PFSK-1 (cell line): ENCODE measurements at regions not wholly inside any gene's neighbourhood (a gene's known extent, or its start where the extent isn't known, plus 50 kb on each side); places are given as distances from the start of the nearest gene placed in this dataset.

Source experiments
- FOXP2 ChIP-seq: optimal IDR thresholded peaks from 2 replicates; pipeline ENCODE3; 2011; ENCODE audit warnings: borderline replicate concordance, control low read depth, inconsistent platforms; ENCODE audit not compliant: insufficient read depth; ENCODE audit errors: extremely low read length, extremely low read depth
- POLR2AphosphoS5 ChIP-seq: IDR thresholded peaks from 2 replicates; pipeline ENCODE4 v1.6.1; 2012; ENCODE audit warnings: low read depth, mild to moderate bottlenecking, control low read depth, low read length, moderate library complexity
- SIN3A ChIP-seq: IDR thresholded peaks from 2 replicates; pipeline ENCODE4 v1.6.1; 2012; ENCODE audit warnings: mild to moderate bottlenecking, low read length, moderate library complexity, borderline replicate concordance; ENCODE audit not compliant: insufficient read depth
- TAF1 ChIP-seq: IDR thresholded peaks from 2 replicates; pipeline ENCODE4 v1.6.1; 2012; ENCODE audit warnings: low read length, control low read depth, borderline replicate concordance; ENCODE audit not compliant: insufficient read depth
- TF ChIP-seq, protein P1 (sequence below), 2 experiments: IDR thresholded peaks; 2 replicates each; pipeline versions ENCODE4 v1.6.1 to v1.8.0; 2011 to 2012; ENCODE audit warnings: low read depth in 2 of 2, low read length in 2 of 2, control low read depth in 1 of 2, inconsistent platforms in 1 of 2, mild to moderate bottlenecking in 1 of 2, moderate library complexity in 1 of 2; ENCODE audit not compliant: insufficient read depth in 1 of 2

GRCh38 chr21:38982096-38982495 lies 176.4 kb downstream of the ETS2 start:
- TF ChIP-seq SIN3A = no peak
- no peak for TF ChIP-seq FOXP2
- TF ChIP-seq, protein P1, sequence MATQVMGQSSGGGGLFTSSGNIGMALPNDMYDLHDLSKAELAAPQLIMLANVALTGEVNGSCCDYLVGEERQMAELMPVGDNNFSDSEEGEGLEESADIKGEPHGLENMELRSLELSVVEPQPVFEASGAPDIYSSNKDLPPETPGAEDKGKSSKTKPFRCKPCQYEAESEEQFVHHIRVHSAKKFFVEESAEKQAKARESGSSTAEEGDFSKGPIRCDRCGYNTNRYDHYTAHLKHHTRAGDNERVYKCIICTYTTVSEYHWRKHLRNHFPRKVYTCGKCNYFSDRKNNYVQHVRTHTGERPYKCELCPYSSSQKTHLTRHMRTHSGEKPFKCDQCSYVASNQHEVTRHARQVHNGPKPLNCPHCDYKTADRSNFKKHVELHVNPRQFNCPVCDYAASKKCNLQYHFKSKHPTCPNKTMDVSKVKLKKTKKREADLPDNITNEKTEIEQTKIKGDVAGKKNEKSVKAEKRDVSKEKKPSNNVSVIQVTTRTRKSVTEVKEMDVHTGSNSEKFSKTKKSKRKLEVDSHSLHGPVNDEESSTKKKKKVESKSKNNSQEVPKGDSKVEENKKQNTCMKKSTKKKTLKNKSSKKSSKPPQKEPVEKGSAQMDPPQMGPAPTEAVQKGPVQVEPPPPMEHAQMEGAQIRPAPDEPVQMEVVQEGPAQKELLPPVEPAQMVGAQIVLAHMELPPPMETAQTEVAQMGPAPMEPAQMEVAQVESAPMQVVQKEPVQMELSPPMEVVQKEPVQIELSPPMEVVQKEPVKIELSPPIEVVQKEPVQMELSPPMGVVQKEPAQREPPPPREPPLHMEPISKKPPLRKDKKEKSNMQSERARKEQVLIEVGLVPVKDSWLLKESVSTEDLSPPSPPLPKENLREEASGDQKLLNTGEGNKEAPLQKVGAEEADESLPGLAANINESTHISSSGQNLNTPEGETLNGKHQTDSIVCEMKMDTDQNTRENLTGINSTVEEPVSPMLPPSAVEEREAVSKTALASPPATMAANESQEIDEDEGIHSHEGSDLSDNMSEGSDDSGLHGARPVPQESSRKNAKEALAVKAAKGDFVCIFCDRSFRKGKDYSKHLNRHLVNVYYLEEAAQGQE (IDR thresholded peaks at IDR 0.05; ENCODE audit: insufficient read depth in 1 of 2, low read depth in 2 of 2, low read length in 2 of 2) = no peak
- no peak for TF ChIP-seq TAF1
- no peak for TF ChIP-seq POLR2AphosphoS5

DNA sequence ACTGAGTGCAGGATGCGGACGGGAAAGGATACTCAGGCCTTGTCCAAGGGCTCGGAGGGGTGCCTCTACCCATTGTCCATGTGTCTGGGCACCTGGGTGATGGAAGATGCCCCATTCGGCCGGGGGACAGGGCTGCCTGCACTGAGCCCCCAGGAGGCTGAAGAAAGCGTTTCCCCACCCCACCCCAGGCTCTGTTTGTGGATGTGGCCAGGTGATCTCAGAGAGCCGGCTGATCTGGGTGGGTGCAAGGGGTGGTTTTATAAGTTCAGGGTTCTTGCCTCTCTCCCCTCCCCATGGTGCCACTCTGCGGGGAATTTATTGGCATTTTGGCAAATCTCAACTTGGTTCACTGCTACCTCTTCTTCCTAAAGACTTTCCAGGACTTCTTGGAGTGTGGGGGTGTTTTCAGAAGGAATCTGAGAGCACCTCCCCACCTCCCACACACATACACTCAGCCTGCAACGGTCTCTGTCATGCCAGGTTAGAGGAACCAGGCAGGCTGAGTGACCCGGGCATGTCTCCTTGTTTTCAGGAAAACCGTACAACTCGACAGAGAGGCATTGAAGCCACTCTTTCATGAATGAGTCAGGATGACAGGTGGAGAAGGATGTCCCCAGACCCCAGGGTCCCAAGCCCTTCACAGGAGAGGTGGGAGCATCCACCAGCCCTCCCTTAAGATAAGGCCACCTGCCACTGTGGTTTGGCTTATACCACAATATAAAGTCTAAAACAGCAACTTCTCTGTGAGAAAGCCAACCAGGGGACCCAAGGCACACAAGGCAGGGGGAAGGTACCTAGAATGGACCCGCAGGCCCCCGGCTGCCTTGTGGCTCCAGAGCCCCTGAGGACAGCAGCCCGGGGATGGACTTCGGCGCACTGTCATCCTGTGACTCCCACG lies 174.9 kb downstream of the ETS2 start:
- TF ChIP-seq, protein P1 (IDR thresholded peaks at IDR 0.05; ENCODE audit: insufficient read depth in 1 of 2, low read depth in 2 of 2, low read length in 2 of 2) = no peak
- TF ChIP-seq TAF1 (no peak), FOXP2 (no peak), SIN3A (no peak), POLR2AphosphoS5 (no peak)

- TF ChIP-seq POLR2AphosphoS5 (no peak), TAF1 (no peak), FOXP2 (no peak), SIN3A (no peak)
- TF ChIP-seq, protein P1 (IDR thresholded peaks at IDR 0.05; ENCODE audit: insufficient read depth in 1 of 2, low read depth in 2 of 2, low read length in 2 of 2) = no peak
These were observed 173.8 kb downstream of the ETS2 start for GRCh38 chr21:38979271-38980121.

- TF ChIP-seq TAF1 = no peak
- TF ChIP-seq, protein P1 (IDR thresholded peaks at IDR 0.05; ENCODE audit: insufficient read depth in 1 of 2, low read depth in 2 of 2, low read length in 2 of 2) = no peak
- TF ChIP-seq POLR2AphosphoS5 = no peak
- TF ChIP-seq SIN3A = no peak
- TF ChIP-seq FOXP2 = no peak
These were observed 171.2 kb downstream of the ETS2 start for GRCh38 chr21:38976900-38977299.
